ENCODE measurements at regions not wholly inside any gene's neighbourhood (a gene's known extent, or its start where the extent isn't known, plus 50 kb on each side); places are given as distances from the start of the nearest gene placed in this dataset.

DNA sequence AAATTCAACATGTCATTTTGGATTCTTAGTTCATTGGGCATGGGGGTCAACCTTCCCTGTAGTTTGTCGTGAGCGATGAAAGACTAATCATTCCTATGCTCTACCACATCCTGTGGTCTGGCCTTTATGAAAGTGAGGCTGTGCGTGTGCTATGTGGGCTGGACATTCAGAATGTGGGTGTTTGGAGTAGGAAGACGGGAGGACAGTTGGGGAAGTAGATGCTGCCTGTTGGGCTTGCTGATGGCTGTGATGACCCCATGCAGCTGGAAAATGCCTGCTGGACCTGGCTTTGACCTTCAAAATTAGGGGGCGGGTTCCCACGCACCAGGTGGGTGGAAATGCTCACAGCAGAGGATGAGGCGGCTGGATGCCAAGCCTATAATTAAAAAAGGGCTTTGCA lies 90.9 kb upstream of the MKI67 start:
- TF ChIP-seq CTCF (IDR thresholded peaks at IDR 0.05) = no peak
- TF ChIP-seq POLR2AphosphoS5 (IDR thresholded peaks at IDR 0.05) = no peak
- TF ChIP-seq POLR2A (IDR thresholded peaks at IDR 0.05) = no peak

All from sigmoid colon (tissue), 4 donors.